GM12892 (cell line): ENCODE measurements at regions not wholly inside any gene's neighbourhood (a gene's known extent, or its start where the extent isn't known, plus 50 kb on each side); places are given as distances from the start of the nearest gene placed in this dataset.

Experiments
- DNase-seq: peaks from one replicate; pipeline ENCODE4 v3.0.0; 2011; ENCODE audit not compliant: insufficient read length
- FAIRE-seq: peaks from 2 replicates; lab custom pipeline; 2011; peaks lifted over from hg19 to GRCh38; lab: Jason Lieb, UNC
- POLR2A ChIP-seq: IDR thresholded peaks from 2 replicates; pipeline ENCODE4 v1.6.1; 2011; ENCODE audit warnings: low read depth, low read length, control low read depth
- POLR2AphosphoS5 ChIP-seq: IDR thresholded peaks from 2 replicates; pipeline ENCODE4 v1.6.1; 2011; ENCODE audit warnings: low read depth, low read length, control low read depth
- TAF1 ChIP-seq: IDR thresholded peaks from 2 replicates; pipeline ENCODE4 v1.6.1; 2011; ENCODE audit warnings: low read depth, mild to moderate bottlenecking, control low read depth, low read length, borderline replicate concordance

DNA sequence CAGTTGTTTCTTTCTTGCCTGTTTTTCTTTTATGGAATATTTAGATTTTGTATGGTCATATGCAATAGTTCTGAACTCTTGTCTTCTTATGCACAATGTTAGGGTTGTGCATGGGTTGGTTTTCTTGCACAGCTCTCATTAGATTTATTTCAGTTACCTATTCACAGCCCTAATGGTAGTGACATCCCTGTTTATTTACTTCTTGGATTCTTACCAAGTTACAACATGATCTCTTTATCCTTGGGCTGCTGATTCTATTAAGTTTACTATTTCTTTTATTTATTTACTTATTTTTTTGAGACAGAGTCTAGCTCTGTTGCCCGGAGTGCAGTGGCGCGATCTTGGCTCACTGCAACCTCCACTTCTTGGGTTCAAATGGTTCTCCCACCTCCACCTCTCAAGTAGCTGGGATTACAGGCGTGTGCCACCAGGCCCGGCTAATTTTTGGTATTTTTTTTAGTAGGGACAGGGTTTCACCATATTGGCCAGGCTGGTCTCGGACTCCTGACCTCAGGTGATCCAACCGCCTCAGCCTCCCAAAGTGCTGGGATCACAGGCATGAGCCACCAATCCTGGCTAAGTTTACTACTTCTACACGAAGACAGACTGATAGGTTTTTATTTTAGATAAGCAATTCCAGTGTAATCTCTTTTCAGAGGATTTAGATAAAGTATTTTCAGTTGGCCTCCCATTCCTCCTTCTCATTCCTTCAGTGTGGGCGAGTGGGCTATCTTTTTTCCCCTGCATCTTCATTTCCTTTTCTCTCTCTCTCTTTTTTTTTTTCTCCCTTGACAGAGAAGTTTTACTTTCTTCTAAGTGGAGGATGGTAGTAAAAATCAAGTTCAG, 395.1 kb upstream of the RGS6 start:
- no peak for FAIRE-seq
- DNase-seq, result no peak
- no peak for TF ChIP-seq POLR2A
- no peak for TF ChIP-seq POLR2AphosphoS5
- TF ChIP-seq TAF1, result no peak

DNA sequence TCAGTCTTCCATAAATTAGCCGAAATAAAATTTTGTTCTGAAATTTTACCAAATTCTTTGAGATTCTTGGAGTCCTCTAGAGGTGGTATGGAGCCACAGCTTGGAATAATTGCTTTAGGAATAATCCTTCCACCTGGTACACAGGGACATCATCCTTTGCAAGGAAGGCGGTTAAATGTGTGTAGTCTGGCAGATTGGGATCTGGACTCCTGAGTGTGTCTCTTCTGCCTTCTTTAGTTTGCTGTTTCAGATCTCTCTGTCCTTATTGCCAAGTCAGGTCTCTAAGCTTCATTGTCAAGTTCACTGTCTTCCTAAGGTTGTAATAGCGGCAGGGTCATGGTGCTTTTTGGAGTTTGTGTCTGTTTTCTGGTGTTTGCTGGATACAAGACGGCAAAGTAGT, 393.9 kb upstream of the RGS6 start:
- DNase-seq (no peak), FAIRE-seq (no peak)
- TF ChIP-seq TAF1, result no peak
- no peak for TF ChIP-seq POLR2AphosphoS5
- no peak for TF ChIP-seq POLR2A

DNA sequence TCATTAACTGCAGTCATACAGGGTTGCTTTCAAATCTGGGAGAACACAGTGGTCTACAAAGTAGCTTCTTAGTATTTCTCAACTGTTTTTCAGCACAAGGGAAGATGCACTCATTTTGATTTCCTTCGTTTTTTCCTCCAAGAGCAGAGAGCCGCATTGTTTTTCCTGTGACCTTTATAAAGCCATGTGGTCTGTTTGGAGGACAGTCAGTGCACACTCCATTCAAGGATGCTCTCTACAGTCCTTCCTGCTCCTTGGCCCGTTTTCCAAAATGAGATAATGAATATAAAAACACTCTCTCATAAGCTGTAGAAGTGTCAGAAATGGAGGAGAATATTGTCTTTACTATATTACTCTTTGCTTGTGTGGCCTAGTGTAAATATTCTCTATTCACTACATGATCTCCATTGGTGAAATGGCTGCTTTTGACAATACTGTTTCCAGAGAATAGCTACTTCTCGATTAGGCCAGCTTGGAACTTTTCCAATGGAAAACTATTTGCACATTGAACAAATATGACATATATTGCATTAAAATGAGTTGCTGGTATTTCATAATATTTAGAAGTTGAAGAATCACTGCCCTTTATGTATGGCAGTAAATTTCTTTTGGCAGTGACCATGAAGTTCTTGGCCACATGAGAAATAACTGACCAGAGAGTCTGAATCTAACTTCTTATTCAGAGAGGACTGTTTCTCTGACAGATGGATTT, 393.1 kb upstream of the RGS6 start:
- TF ChIP-seq POLR2A (no peak), POLR2AphosphoS5 (no peak), TAF1 (no peak)
- DNase-seq, result no peak
- no peak for FAIRE-seq

DNA sequence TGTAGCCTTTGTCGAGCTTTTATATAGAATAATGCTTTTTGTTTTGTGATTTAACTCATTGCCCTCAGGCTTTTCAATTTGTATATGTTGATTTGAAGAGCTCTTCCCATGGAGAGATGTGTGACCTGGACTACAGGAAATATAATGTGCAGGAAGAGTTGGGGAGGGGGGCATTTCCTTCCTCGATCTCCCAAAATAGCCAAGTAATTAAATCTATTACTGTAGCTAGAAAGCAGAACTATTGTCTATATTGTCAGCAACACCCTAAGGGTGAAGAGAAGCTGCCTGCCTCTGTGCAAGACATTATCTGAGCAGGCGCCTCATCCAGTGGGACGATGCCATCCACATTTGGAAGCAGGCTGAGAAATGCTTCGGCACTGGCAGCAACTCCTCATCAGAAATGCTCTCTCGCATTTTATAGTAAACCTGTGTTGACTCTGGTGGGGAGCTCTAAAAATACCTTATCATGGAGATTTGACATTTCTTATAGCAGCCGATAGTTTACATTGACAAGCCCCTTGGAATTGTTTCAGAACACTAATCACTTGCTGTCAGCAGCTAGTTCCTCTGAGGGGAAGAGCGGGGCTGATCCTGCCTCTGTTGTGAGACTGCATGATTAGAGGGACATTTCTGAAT, 392.5 kb upstream of the RGS6 start:
- TF ChIP-seq POLR2A (no peak), POLR2AphosphoS5 (no peak)
- DNase-seq, result no peak
- no peak for FAIRE-seq

DNA sequence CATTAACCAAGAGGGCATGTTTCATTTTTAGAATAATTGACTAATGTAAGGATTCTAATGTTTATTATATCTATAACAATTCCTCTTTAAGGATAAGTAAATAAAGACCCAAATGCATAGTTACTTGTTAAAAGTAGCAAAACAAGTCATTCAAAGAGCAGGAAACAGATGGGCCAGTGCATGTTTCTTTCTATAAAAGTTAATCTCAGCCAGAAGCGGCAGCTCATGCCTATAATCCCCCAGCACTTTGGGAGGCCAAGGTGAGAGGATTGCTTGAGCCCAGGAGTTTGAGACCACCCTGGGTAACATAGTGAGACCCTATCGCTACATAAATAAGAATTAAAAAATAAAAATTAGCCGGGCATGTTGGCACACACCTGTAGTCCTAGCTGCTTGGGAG, 391.0 kb upstream of the RGS6 start:
- FAIRE-seq, result no peak
- DNase-seq, result no peak
- no peak for TF ChIP-seq TAF1
- TF ChIP-seq POLR2A, result no peak
- no peak for TF ChIP-seq POLR2AphosphoS5

DNA sequence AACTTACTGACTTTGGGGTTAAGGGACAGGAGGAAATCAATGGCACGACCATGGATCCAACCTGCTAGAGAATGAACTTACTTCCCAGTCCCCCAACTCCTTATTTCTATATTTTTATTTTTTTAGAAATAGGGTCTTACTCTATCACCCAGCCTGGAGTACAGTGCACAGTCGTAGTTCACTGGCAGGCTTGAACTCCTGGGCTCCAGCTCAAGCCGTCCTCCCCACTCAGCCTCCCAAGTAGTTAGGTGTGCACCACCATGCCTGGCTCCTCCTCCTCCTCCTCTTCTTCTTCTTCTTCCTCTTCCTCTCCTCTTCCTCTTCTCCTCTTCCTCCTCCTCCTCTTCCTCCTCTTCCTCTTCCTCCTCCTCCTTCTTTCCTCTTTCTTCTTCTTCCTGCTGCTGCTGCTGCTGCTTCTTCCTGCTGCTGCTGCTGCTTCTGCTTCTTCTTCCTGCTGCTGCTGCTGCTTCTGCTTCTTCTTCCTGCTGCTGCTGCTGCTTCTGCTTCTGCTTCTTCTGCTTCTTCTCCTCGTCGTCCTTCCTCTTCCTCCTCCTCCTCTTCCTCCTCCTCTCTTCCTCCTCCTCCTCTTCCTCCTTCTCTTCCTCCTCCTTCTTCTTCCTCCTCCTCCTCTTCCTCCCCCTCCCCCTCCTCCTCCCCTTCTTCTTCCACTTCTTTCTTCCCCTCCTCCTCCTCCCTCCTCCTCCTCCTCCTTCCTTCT, 390.1 kb upstream of the RGS6 start:
- FAIRE-seq, result peak; percentile 46
- DNase-seq, result no peak
- TF ChIP-seq POLR2AphosphoS5, result no peak
- no peak for TF ChIP-seq TAF1
- no peak for TF ChIP-seq POLR2A

DNA sequence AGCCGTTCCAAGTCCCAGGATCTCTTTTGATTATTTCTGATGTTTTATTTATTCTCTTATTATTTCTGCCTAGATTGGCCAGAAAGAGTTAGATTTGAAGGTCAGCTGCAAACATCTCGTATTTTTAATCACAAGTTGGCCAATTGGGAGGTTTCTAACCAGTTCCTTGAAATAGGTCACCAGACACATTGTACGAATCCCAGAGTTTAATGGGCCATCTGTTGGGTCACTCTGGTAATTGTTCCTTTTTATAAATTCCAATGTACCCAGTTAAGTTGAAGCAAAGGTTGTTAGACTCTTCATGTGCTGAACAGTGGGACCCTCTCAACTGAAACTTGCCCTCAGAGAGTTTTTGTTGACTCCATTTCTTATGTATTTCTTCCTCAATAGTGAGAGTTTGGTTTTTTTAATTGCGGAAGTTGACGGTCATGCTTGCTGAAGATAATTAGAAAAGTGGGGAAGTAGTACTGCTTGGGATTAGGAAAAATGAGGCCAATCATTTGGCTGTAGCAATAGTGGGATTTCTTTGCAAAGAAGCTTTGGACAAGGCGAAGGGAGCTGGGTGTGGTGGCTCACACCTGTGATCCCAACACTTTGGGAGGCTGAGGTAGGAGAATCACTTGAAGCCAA, 382.7 kb upstream of the RGS6 start:
- DNase-seq (no peak), FAIRE-seq (no peak)
- TF ChIP-seq POLR2A (no peak), TAF1 (no peak), POLR2AphosphoS5 (no peak)

DNA sequence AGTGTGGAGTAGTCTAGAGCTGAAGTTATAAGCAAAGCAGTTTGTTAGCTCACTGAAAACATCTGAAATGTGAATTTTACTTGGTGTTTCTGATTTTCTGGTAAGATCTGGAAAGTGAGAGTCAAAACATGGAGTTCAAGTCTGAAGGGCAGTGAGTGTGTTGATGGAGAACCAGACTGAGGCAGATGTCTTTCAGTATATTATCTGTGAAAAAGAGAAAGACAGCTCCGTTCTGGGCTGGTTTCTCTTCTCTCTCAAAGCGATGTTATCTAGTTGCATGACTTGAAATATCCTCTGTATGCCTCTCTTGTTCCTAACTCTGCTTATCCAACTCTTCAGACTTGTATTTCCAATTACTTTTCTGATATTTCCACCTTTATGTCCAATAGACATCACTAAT, 381.9 kb upstream of the RGS6 start:
- FAIRE-seq, result peak; percentile 80
- TF ChIP-seq POLR2A (no peak), TAF1 (no peak), POLR2AphosphoS5 (no peak)
- DNase-seq, result no peak

DNA sequence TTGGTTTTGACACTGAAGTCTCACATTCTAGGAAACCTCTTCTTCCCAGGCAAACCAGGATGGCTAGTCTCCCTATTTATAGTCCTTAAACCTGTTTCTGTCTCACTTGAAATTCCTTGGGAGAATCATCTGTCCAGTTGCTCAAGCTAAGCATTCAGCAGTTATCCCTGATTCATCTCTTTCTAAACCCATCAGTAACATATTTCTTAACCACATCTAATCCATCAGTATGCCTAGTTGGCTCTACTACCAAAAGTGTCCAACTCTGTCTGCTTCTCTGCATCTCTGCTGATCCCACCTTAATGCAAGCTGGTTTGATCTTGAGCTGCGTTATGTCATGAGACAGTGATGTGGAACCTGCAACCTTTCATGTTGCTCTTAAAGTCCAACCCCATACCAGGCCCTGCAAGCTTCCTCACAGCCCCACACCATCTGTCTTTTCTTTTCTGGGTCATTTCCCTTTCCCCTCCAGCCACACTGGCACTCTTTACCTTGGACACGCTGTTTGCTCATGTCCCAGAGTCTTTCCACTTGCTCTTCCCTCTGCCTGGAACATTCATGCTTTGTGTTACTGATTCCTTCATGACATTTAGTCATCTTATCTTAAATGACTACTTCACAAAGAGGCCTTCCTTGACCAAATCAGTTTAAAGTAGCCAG, 380.8 kb upstream of the RGS6 start:
- TF ChIP-seq POLR2AphosphoS5 (no peak), TAF1 (no peak), POLR2A (no peak)
- FAIRE-seq (peak; percentile 30), DNase-seq (no peak)

DNA sequence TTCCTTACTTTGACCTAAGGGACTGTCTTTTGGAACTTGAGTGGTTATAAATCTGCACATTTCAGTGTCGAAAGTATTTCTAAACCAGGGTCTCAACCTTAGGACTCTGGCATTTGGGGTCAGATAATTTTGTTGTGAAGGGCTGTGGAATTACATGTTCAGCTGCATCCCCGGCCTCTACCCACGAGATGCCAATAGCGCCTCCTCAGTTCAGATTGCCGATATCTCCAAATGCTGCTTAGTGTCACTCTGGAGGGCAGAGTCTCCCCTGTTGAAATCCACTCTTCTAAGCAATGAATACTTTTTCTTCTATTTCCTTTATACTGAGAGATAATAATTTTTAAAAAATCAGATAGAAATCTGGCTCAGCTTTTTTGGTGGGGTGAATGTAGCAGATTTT, 379.4 kb upstream of the RGS6 start:
- FAIRE-seq, result no peak
- TF ChIP-seq POLR2A (no peak), TAF1 (no peak), POLR2AphosphoS5 (no peak)
- DNase-seq, result no peak
